ENCODE measurements at regions not wholly inside any gene's neighbourhood (a gene's known extent, or its start where the extent isn't known, plus 50 kb on each side); places are given as distances from the start of the nearest gene placed in this dataset.

DNA sequence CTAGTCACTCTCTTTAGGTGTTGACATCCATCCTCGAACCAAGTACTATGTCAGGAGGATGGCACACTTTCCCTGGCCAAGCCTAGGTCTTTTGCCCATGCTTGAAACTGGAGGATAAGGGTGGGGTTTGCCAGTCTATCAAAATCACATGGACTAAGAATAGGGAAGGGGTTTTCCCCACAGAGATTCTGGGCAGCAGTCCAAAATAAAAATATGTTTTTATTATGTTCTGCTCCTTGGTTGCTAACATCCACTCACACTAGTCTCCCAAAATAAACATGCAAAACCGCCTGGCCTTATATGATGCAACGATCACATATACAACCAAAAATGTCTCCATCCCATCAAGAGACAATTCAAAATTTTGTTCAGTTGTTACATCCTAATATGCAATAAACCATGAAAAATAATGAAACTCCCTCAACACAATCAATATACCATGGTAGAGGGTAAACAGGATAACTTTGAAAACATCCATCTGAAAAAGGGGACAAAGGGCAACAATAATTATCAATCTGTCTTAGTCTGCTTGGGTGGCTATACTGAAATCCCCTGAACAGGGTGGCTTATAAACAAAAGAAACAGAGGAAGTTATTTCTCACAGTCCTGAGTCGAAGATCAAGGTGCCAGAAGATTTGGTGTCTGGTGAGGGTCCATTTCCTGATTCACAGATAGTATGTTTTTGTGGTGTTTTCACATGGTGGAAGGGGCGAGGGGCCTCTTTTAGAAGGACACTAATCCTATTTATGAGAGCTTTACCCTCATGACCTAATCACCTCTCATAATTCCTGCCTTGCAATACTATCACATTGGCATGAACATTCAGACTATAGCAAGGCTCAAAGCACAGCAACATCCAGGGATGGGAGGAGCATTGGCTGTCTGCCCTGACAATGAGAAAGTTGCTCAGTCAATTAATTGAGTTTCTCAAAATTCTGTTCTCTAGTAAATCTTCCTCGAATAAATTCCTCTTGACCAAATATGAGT, 159.3 kb downstream of the ETV1 start:
- Histone ChIP-seq H3K9me3 (ENCODE audit: severe bottlenecking) (no peaks in the 10 kb centered on the region), H3K4me3 (ENCODE audit: low read depth, low read length) (no peak overlapping the region)
- no peak for DNase-seq

DNA sequence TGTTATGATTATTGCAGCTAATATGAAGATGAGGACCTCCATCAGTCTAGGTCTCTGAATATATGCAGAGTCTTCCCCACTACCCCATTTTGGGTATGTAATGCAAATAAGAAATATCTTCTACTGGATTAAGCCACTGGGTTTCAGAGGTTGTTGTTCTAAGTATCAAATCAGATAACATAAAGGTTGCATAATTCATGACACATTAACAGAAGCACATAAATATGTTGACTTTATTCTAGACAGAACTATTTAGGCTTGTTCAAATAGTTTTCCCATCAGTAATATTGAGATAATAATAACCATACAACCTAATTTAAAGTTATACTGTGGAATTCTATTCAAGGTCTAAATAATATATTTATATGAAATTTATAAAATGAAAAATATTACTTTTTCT, 157.1 kb downstream of the ETV1 start:
- no peaks in the 10 kb centered on the region for H3K36me3 ChIP-seq
- TF ChIP-seq, protein P1, sequence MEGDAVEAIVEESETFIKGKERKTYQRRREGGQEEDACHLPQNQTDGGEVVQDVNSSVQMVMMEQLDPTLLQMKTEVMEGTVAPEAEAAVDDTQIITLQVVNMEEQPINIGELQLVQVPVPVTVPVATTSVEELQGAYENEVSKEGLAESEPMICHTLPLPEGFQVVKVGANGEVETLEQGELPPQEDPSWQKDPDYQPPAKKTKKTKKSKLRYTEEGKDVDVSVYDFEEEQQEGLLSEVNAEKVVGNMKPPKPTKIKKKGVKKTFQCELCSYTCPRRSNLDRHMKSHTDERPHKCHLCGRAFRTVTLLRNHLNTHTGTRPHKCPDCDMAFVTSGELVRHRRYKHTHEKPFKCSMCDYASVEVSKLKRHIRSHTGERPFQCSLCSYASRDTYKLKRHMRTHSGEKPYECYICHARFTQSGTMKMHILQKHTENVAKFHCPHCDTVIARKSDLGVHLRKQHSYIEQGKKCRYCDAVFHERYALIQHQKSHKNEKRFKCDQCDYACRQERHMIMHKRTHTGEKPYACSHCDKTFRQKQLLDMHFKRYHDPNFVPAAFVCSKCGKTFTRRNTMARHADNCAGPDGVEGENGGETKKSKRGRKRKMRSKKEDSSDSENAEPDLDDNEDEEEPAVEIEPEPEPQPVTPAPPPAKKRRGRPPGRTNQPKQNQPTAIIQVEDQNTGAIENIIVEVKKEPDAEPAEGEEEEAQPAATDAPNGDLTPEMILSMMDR (IDR thresholded peaks at IDR 0.05; ENCODE audit: low read depth, low read length) = no peak
- DNase-seq = no peak
- no peak overlapping the region for H3K27ac ChIP-seq
- no peak overlapping the region for H3K4me3 ChIP-seq (ENCODE audit: low read depth, low read length)
- H3K9me3 ChIP-seq (ENCODE audit: severe bottlenecking) = no peaks in the 10 kb centered on the region
- H3K27me3 ChIP-seq (ENCODE audit: insufficient read depth, low read depth, severe bottlenecking) = no peaks in the 10 kb centered on the region

More for the DNA sequence above, 159.3 kb downstream of the ETV1 start:
- H3K36me3 ChIP-seq = no peaks in the 10 kb centered on the region
- H3K27ac ChIP-seq = no peak overlapping the region
- TF ChIP-seq, protein P1 (IDR thresholded peaks at IDR 0.05; ENCODE audit: low read depth, low read length) = no peak
- H3K27me3 ChIP-seq (ENCODE audit: insufficient read depth, low read depth, severe bottlenecking) = no peaks in the 10 kb centered on the region

DNA sequence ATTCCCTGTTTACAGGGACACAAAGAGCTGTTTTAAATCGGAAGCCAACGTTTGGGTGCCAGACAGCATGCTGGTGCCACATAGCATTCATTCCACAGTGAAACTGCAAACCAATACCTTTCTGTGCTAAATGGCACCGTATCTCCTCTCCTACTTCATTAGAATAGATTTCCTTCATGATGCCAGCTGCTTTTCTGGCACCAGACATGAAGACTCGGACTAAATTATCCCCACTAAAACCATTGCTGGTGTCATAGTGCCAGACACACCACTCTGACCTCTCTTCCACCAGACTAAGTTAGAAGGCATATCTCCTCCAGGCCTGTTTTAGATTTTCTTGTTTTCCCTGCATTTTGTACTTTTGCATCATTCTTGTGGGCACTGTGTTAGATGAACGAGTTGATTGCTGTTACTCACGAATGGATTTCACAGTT, 155.1 kb downstream of the ETV1 start:
- no peak overlapping the region for H3K27ac ChIP-seq
- no peak for DNase-seq
- H3K9me3 ChIP-seq (ENCODE audit: severe bottlenecking) = no peaks in the 10 kb centered on the region
- no peak overlapping the region for H3K4me3 ChIP-seq (ENCODE audit: low read depth, low read length)
- H3K27me3 ChIP-seq (ENCODE audit: insufficient read depth, low read depth, severe bottlenecking) = no peaks in the 10 kb centered on the region
- TF ChIP-seq, protein P1 (IDR thresholded peaks at IDR 0.05; ENCODE audit: low read depth, low read length) = no peak
- no peaks in the 10 kb centered on the region for H3K36me3 ChIP-seq

DNA sequence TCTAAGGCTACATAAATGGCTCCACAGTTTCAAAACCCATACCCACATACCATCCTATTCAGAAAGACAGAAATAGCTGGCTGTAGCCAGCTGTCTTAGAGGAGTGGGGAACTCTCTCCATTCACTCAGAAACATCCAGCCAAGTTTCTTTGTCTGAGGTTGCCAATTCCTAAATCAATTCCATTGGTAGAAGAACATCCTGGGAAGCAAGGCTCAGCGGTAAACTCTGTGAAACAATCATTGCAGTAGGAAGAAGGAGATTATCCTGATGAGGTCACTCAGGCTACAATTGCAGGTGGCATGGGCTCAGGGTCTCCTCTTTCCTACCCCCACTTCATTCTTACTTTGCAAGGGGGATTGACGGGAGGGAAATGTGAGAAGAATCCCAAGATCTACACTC, 154.0 kb downstream of the ETV1 start:
- no peaks in the 10 kb centered on the region for H3K9me3 ChIP-seq (ENCODE audit: severe bottlenecking)
- DNase-seq = no peak
- TF ChIP-seq, protein P1 (IDR thresholded peaks at IDR 0.05; ENCODE audit: low read depth, low read length) = no peak
- H3K36me3 ChIP-seq = no peaks in the 10 kb centered on the region
- no peaks in the 10 kb centered on the region for H3K27me3 ChIP-seq (ENCODE audit: insufficient read depth, low read depth, severe bottlenecking)
- H3K4me3 ChIP-seq (ENCODE audit: low read depth, low read length) = no peak overlapping the region
- H3K27ac ChIP-seq = no peak overlapping the region

DNA sequence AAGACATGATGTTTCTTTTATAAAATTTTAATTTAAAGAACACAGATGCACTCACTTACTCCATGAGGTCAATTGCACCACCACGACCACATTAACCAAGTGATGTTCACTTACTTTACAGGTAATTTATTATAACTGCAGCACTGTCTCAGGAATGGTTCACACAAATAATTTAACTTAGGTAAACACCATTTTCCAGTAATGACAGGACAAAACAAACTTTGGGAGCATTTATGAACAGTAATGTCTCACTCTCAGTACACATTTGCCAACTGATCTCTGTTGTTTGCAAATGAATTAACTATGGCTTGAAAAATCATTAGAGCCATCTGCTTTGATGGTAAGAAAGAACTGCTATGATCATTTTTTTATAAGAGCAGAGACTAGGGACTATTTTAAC, 150.4 kb downstream of the ETV1 start:
- TF ChIP-seq, protein P1 (IDR thresholded peaks at IDR 0.05; ENCODE audit: low read depth, low read length) = no peak
- Histone ChIP-seq H3K4me3 (ENCODE audit: low read depth, low read length) (no peak overlapping the region), H3K36me3 (no peaks in the 10 kb centered on the region), H3K27ac (no peak overlapping the region), H3K27me3 (ENCODE audit: insufficient read depth, low read depth, severe bottlenecking) (no peaks in the 10 kb centered on the region), H3K9me3 (ENCODE audit: severe bottlenecking) (no peaks in the 10 kb centered on the region)
- no peak for DNase-seq

Measured in WERI-Rb-1 (cell line).